Skeletal muscle tissue (tissue), 3 donors: ENCODE measurements at regions not wholly inside any gene's neighbourhood (a gene's known extent, or its start where the extent isn't known, plus 50 kb on each side); places are given as distances from the start of the nearest gene placed in this dataset.

Experiments used
- H3K27ac ChIP-seq: one replicate; pipeline ENCODE4 v1.7.0; 2013; ENCODE audit warnings: mild to moderate bottlenecking, low read depth, low read length, inconsistent platforms
- H3K27me3 ChIP-seq, 3 donors: one replicate each; pipeline ENCODE4 v1.7.0; 2013; ENCODE audit warnings: low read length in 3 of 3; ENCODE audit not compliant: control insufficient read depth in 3 of 3, insufficient read depth in 3 of 3
- H3K36me3 ChIP-seq, 3 donors: one replicate each; pipeline ENCODE4 v1.7.0; 2013; ENCODE audit warnings: low read length in 3 of 3; ENCODE audit not compliant: control insufficient read depth in 3 of 3, insufficient read depth in 3 of 3
- H3K4me1 ChIP-seq, 3 donors: one replicate each; pipeline ENCODE4 v1.7.0; 2013; ENCODE audit warnings: low read length in 3 of 3, mild to moderate bottlenecking in 3 of 3; ENCODE audit not compliant: control insufficient read depth in 3 of 3, insufficient read depth in 3 of 3
- H3K4me3 ChIP-seq, 3 donors: one replicate each; pipeline ENCODE4 v1.7.0; 2013; ENCODE audit warnings: low read length in 3 of 3
- H3K9ac ChIP-seq, 3 donors: one replicate each; pipeline ENCODE4 v1.7.0; 2013; ENCODE audit warnings: low read length in 3 of 3, mild to moderate bottlenecking in 3 of 3, moderate library complexity in 2 of 3, low read depth in 1 of 3
- H3K9me3 ChIP-seq, 3 donors: one replicate each; pipeline ENCODE4 v1.7.0; 2013; ENCODE audit warnings: low read length in 3 of 3; ENCODE audit not compliant: control insufficient read depth in 3 of 3
- donor health status: Osteomylitis.

DNA sequence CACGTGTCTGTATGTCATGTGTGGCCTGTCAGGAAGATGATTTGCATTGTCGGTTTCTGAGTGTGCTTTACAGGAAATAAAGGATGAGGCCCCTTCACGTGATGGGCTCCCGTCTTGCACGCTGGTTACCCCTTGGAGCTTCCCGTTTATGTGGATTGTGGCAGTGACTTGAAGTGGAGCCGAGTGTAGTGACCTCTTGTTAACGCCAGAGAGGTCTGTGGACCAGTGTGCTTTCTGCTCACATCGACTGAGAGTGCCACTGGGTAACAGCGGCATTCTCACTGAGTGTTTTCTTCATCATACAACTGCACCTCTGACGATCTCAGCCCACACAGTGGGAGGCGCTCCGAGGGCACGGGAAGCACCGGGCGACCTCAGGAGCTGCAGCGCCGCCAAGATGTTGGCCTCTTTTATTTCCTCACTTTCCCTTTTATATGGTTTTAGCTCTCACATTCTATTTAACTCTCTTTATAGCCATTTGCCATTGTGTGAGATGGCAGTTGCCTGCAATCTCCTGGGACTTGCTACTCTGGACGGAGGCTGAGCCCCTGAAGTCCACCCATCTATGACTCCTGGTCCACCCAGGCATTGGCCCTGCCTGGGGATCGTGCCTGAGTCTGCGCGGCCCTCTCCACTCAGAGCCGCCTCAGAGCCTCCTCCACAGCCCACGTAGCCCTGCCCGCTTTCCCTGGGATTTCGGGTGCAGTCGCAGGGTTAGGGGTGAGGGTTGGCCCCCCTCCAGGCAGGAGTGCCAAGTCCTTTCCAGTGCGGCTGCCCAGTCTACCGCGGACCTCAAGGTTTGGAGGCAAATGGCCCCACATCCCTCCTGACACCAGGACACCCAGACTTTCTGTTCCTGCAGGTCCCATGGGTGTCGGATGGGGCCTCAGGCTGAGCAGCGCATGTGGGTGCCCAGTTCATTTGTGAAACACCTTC is 238.9 kb downstream of the ERMARD start:
- H3K27me3 ChIP-seq = peaks cover 0 to 5% (median 0%) of the 10 kb centered on the region in 3 donors
- H3K27ac ChIP-seq = no peak overlapping the region
- no peaks in the 10 kb centered on the region for H3K36me3 ChIP-seq
- H3K4me3 ChIP-seq = no peak overlapping the region
- no peak overlapping the region for H3K9ac ChIP-seq
- no peaks in the 10 kb centered on the region for H3K4me1 ChIP-seq
- no peaks in the 10 kb centered on the region for H3K9me3 ChIP-seq

DNA sequence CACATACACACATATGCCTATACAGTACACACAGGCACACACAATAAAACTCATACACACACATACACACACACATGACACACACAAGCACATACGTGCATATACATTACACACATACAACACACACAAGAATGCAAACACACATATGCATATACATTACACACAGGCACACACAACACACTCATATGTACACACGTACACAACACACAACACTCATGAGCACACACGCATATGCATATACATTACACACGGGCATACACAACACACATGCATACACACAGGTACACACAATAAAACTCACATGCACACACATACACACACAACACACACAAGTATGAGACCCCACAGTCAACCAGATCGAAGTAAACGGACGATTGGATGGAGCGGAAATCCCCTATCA is 238.2 kb downstream of the ERMARD start:
- no peak overlapping the region for H3K9ac ChIP-seq
- no peaks in the 10 kb centered on the region for H3K36me3 ChIP-seq
- no peak overlapping the region for H3K27ac ChIP-seq
- H3K9me3 ChIP-seq = no peaks in the 10 kb centered on the region
- H3K27me3 ChIP-seq = peaks cover 0 to 5% (median 0%) of the 10 kb centered on the region in 3 donors
- H3K4me3 ChIP-seq = no peak overlapping the region
- no peaks in the 10 kb centered on the region for H3K4me1 ChIP-seq

DNA sequence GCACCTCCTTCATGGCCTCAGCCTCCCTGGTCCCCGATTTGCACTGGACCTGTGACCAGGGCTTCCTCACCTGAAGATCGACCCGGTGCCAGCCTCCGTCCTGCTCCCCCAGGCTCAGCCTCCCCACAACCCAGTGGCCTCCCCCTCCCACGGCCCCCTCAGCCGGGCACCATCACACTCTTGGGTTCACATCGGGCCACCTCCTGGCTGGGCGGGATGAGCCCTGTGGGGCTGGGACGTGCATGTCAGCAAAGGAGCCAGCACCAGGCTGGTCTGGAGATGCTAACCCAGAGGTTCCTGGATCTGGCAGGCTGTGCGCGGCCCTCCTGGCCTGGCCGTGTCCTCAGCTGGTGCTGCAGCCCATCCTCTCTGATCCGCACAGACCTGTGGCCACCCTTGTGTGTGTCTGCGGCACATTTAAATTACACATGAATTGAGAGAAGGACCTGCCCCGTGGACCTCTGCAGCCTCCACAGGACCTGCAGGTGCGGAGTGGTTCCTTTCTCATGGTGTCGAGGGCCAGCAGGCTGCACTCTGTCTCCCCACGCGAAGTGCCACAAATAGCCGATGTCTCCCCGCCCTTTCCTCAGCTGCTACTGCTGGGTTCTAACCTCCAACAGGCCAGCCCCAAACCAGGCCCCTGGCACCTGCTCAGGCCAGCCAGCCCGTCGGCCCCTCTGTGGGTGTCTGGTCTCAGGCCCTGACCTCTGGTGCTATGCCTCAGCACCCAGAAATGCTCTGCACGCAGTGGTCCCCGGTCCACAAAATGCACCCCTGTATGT is 237.5 kb downstream of the ERMARD start:
- Histone ChIP-seq H3K4me3 (no peak overlapping the region), H3K27me3 (peaks cover 0 to 7% (median 0%) of the 10 kb centered on the region in 3 donors), H3K9ac (no peak overlapping the region), H3K4me1 (no peaks in the 10 kb centered on the region), H3K36me3 (no peaks in the 10 kb centered on the region), H3K9me3 (no peaks in the 10 kb centered on the region), H3K27ac (no peak overlapping the region)

DNA sequence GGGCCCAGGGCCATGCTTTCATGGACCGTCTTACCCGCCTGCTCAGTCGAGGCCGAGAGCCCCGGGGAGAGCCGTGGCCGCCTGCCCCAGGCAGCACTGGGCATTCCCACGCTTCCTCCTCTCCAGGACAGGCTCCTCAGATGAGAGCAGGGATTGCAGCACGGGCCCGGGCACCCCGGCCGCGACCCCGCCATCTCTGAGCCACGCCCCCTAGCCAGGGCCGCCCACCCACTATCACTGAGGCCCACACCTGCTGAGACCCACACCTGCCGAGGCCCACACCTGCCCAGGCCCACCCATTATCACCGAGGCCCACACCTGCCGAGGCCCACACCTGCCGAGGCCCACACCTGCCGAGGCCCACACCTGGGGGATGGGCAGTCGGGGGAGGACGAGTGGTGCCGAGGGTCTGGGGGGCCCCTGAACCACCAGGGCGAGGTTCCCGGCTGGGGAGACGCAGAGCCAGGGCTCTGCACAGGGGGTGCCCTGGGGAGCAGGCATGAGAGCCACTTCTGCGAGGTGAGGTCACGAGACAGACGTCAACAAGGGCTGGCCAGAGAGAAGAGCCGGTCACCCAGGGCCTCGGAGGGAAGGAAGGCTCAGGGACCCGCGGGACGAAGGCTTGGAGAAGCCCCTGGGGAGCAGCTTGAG is 235.6 kb downstream of the ERMARD start:
- no peaks in the 10 kb centered on the region for H3K9me3 ChIP-seq
- H3K27ac ChIP-seq = no peak overlapping the region
- H3K36me3 ChIP-seq = no peaks in the 10 kb centered on the region
- H3K4me3 ChIP-seq = no peak overlapping the region
- H3K9ac ChIP-seq = no peak overlapping the region
- peaks cover 0 to 8% (median 3%) of the 10 kb centered on the region in 3 donors for H3K27me3 ChIP-seq
- H3K4me1 ChIP-seq = no peaks in the 10 kb centered on the region

DNA sequence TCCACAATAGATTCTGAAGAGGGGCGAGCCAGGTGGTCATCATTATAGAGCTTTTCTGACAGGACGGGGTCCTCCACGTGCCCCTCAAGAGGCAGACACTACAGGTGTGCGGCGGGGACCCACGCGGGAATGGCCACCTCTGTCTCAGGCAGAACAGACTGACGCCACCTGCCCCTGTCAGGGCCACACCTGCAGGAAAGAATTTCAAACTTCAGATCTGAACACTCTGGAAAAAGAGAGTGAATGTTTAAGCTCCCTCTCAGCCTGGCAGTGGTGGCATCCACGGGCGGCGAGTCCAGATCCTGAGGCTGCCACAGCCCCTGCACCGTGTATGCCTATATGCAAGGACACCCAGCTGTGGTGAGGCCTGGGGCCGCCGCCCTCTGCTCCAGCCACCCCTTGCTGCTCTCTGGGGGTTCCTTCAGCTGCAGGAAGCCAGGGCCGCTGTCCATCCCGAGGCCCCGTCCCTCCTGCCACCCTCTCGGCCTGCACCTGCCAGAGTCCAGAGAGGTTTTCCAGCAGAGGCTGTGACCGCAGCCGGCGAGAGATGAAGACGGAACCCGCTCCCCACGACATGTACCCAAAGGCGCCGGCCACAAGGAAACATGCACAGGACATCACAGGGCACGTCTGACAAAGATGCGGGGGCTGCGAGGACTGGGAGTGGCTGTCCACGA is 234.9 kb downstream of the ERMARD start:
- Histone ChIP-seq H3K27ac (no peak overlapping the region), H3K27me3 (peaks cover 0 to 11% (median 4%) of the 10 kb centered on the region in 3 donors)

DNA sequence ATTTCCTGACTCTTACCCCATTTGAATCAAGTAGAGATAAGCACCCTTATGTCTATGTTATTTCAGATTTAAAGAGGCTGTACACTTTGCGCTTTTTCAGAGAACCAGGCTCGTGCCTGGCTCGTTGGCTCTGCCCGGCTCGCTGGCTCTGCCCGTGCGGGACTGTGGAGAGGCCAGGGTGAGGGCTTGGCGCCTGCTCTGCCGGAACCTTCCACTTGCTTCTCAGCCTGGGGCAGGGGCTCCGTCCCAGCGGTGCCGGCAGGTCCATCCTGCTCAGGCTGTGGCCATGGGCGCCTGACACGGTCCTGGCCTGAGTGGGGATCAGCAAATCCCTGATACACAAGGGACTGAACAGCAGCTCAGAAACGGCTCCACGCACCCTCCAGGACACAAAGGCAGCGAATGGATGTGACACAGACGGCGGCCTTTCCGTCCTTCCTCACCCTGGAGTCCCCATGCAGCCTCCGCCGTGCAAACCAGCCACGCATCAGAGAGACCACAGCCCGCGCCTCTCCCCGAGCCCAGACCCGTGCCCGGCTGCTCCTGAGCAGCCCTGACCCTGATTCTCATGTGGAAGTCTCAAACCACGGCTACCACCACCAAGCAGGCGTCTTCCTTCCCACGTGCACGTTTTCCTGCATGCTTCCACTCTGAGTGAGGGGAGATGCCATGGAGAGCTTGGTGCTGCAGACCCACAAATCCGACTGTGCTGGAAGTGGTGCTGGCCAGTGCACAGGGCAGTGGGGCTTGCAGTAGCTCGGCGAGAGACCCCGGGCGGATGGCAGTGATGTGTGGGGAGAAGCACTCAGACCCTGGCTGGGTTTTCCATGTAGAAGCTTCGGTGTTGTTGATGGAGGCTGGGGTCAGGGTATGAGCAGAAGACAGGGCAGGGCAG is 233.9 kb downstream of the ERMARD start:
- peaks cover 0 to 19% (median 4%) of the 10 kb centered on the region in 3 donors for H3K27me3 ChIP-seq
- H3K9me3 ChIP-seq = no peaks in the 10 kb centered on the region

More for the DNA sequence above, 234.9 kb downstream of the ERMARD start:
- H3K4me3 ChIP-seq = no peak overlapping the region
- H3K9me3 ChIP-seq = no peaks in the 10 kb centered on the region
- no peaks in the 10 kb centered on the region for H3K4me1 ChIP-seq
- no peak overlapping the region for H3K9ac ChIP-seq
- H3K36me3 ChIP-seq = no peaks in the 10 kb centered on the region

DNA sequence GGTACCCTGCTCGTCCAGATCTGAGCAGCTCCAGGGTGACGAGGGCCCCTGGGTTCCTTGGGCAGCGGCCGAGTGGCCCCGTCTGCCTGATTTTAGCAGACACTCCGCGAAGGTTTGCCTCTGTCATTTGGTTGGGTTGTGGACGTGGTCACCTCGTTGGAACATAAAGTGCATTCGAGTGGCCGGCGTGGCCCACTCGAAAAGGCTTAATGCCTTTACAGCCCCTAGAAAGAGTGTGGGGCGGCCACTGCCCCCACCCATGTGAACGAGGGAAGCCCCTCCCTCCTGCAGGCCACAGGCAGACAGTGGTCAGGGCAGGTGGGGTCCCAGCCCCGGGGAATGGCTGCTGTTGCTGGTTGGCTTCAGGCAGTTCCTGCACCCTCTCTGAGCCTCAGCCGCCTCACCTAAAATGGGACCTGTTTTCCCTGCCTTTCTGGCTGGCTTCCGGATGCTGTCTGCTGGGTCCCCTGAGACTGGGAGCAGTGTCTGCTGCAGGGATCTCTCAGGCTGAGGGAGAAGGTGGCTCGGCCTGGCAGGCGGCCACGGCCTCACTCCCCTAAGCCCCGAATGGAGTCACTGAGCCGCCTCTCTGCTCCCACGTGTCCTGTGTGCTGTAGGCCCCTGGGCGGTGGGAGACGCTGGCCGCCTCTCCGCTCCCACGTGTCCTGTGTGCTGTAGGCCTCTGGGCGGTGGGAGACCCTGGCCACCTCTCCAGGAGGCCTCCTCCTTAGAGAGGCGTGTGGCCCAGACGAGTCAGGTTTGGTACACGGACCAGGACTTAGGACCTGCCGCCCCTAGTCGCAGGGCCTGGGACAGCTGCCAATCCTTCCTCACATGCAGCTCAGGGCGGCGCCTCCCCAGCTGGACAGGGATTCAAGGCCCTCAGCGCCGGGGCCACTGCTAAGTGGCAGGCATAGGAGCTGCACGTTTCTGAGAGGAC is 233.0 kb downstream of the ERMARD start:
- Histone ChIP-seq H3K27me3 (peaks cover 0 to 23% (median 4%) of the 10 kb centered on the region in 3 donors), H3K36me3 (no peaks in the 10 kb centered on the region), H3K9me3 (no peaks in the 10 kb centered on the region), H3K9ac (no peak overlapping the region), H3K4me1 (no peaks in the 10 kb centered on the region), H3K27ac (no peak overlapping the region), H3K4me3 (no peak overlapping the region)

More for the DNA sequence above, 233.9 kb downstream of the ERMARD start:
- Histone ChIP-seq H3K4me1 (no peaks in the 10 kb centered on the region), H3K4me3 (no peak overlapping the region), H3K36me3 (no peaks in the 10 kb centered on the region), H3K9ac (no peak overlapping the region), H3K27ac (no peak overlapping the region)

DNA sequence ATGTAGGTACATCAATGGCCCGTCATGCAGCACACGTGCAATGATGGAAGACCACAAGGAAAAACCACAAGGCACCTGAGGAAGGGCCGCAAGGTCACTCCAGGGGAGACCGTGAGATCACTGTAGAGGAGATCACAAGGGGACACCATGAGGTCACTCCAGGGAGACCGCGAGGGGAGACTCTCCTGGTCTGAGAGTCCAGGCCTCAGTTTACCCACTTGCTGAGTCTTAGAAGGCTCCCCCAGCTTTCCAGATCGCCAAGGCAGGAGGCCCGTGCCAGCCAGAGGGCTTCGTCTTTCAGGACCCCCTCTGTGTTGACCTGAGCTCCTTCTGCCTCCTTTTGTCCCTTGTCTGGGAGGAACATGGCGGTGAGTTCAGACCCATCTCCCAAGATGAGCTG is 232.2 kb downstream of the ERMARD start:
- Histone ChIP-seq H3K36me3 (no peaks in the 10 kb centered on the region), H3K27ac (no peak overlapping the region), H3K4me1 (no peaks in the 10 kb centered on the region), H3K27me3 (peaks cover 0 to 23% (median 7%) of the 10 kb centered on the region in 3 donors), H3K9ac (no peak overlapping the region), H3K9me3 (no peaks in the 10 kb centered on the region), H3K4me3 (no peak overlapping the region)
